Ectodermal cell (in vitro differentiated cells): ENCODE measurements at regions not wholly inside any gene's neighbourhood (a gene's known extent, or its start where the extent isn't known, plus 50 kb on each side); places are given as distances from the start of the nearest gene placed in this dataset.
"Not testable (repeated sequence)": the region's sequence is repeated elsewhere in the genome, so short reads cannot be mapped to it uniquely, and the experiment has no call there.

Experiments
- H3K27ac ChIP-seq: 2 replicates; pipeline ENCODE4 v1.7.0; 2013; ENCODE audit warnings: mild to moderate bottlenecking, low read depth, low read length; ENCODE audit not compliant: insufficient read depth, poor library complexity, severe bottlenecking
- H3K27me3 ChIP-seq: 2 replicates; pipeline ENCODE4 v1.7.0; 2013; ENCODE audit warnings: mild to moderate bottlenecking, low read length; ENCODE audit not compliant: insufficient read depth, control insufficient read depth, poor library complexity, severe bottlenecking
- H3K36me3 ChIP-seq: one replicate; pipeline ENCODE4 v1.7.0; 2013; ENCODE audit warnings: low read length; ENCODE audit not compliant: control insufficient read depth, insufficient read depth
- H3K4me1 ChIP-seq: one replicate; pipeline ENCODE4 v1.7.0; 2013; ENCODE audit warnings: low read length; ENCODE audit not compliant: control insufficient read depth, insufficient read depth
- H3K4me3 ChIP-seq: 2 replicates; pipeline ENCODE4 v1.7.0; 2013; ENCODE audit warnings: low read depth, low read length, control low read depth; ENCODE audit not compliant: insufficient read depth
- H3K9me3 ChIP-seq: 2 replicates; pipeline ENCODE4 v1.7.0; 2013; ENCODE audit warnings: mild to moderate bottlenecking, low read length, moderate library complexity; ENCODE audit not compliant: control insufficient read depth
- WGBS, 2 experiments: methylation state at CpG; one replicate each; pipeline ENCODE4 v1.1.7; 2013; ENCODE audit warnings: missing lambda C conversion rate in 2 of 2; 5-methylcytosine and 5-hydroxymethylcytosine counted together

DNA sequence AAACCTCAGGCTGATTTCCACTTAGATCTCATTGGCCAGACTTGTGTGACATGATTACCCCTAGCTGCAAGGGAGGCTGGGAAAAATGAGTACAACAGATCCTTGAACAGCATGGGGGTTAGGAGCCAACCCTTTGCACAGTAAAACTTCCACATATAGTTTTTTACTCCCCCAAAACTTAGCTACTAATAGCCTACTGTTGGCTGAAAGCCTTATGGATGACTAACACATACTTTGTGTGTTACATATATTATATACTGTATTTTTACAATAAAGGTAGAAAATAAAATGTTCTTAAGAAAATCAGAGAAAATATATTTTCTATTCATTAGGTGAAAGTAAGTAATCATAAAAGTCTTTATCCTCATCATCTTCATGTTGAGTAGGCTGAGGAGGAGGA, 217.4 kb downstream of the NMUR2 start:
- H3K36me3 ChIP-seq, result no peaks in the 10 kb centered on the region
- H3K4me1 ChIP-seq, result no peaks in the 10 kb centered on the region
- H3K27me3 ChIP-seq, result no peaks in the 10 kb centered on the region
- no peak overlapping the region for H3K4me3 ChIP-seq
- no peaks in the 10 kb centered on the region for H3K9me3 ChIP-seq
- no peak overlapping the region for H3K27ac ChIP-seq

DNA sequence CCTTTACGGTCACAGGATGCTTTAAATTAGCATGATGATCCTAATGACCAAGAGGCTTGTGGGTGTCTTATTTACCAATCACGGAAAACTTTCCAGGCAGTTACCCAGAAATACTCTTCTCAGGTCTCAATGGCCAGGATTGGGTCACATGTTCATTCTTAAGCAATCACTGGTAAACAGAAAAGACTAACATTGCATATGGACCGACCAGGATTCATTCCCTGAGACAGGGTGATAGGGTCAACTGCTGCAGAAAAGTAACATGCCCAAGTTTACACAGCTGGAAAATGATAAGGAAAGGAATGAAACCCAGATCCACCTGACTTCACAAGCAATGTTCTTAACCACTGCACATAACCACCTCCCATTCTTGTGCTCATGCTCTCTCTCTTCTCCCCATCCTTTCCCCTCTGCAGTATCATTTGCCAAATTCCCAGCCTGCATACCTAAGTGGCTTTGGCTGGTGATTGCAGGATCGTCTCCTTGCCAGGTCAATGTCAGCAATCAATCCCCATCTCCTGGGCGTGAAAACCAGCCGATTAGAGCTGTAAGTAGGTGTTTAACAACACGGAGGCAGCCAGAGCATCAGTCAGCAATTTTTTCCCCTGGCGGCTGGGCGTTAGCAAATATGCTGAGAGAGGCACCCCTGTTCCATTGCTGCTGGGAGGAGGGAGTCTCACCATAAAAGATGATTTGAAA, 219.4 kb downstream of the NMUR2 start:
- H3K36me3 ChIP-seq, result no peaks in the 10 kb centered on the region
- no peaks in the 10 kb centered on the region for H3K27me3 ChIP-seq
- no peak overlapping the region for H3K4me3 ChIP-seq
- H3K27ac ChIP-seq, result no peak overlapping the region
- 88 to 89% methylated on average over 9 of the region's 9 CpGs for WGBS, 2 experiments
- H3K4me1 ChIP-seq, result no peaks in the 10 kb centered on the region
- no peaks in the 10 kb centered on the region for H3K9me3 ChIP-seq

DNA sequence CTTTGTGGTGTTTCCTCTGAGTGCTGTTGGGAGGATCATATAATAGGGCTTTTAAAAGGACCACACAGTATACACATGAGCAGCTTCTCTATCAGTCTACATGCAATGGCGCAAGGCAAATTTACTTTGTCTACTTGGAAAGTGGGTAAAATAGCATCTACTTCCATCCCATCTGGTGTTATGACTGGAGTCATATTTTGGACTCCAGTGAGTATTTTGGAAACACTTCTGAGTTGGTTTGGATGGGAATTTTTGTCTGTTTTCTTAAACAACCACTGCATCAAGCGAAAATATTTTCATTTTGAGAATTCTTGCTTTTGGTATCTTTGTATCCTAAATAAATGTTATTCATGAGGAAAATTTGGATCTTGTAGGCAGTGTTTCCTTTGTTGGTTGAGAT, 220.8 kb downstream of the NMUR2 start:
- no peaks in the 10 kb centered on the region for H3K4me1 ChIP-seq
- H3K27me3 ChIP-seq, result no peaks in the 10 kb centered on the region
- no peaks in the 10 kb centered on the region for H3K36me3 ChIP-seq
- 67 to 92% methylated on average over 1 to 2 of the region's 2 CpGs for WGBS, 2 experiments
- no peak overlapping the region for H3K27ac ChIP-seq
- H3K4me3 ChIP-seq, result no peak overlapping the region
- no peaks in the 10 kb centered on the region for H3K9me3 ChIP-seq

DNA sequence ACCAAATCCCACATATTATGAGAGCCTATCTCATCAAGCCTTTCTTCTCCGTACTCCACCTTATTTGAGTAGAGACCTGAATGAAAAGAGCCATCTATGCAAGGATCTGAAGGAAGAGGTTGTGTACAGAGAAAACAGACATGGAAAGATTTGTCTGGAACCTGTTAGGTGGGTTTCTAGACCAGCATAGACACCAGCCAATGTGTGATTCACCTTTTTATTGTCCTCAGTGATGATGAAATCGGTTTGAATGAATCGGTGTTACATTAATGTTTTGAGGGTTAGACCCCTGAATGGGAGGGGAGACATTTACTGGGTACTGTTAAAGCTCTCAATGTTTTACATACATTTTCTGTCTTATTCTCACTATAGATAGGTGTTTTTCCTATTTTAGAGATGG, 223.6 kb downstream of the NMUR2 start:
- H3K4me3 ChIP-seq, result no peak overlapping the region
- H3K27me3 ChIP-seq, result no peaks in the 10 kb centered on the region
- H3K36me3 ChIP-seq, result no peaks in the 10 kb centered on the region
- 92 to 93% methylated on average over 1 to 3 of the region's 3 CpGs for WGBS, 2 experiments
- no peaks in the 10 kb centered on the region for H3K9me3 ChIP-seq
- H3K4me1 ChIP-seq, result no peaks in the 10 kb centered on the region
- H3K27ac ChIP-seq, result no peak overlapping the region

DNA sequence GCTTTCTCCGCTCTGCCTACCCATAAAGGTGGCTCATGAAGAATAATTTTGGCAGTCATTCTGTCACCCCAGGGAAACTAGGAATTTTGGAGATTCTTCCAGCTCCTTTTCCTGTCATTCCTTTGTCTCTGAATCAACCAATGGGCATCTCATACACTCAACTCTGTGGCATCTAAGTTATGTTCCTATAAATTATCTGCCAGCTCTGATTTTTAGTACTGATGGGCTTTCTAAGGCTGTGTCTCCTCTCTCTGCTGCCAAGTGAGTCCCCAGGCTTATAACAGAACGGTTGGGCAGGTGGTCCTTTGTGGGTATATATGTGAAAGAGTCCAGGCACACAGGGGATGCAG, 226.8 kb downstream of the NMUR2 start:
- Histone ChIP-seq H3K9me3 (no peaks in the 10 kb centered on the region), H3K4me1 (no peaks in the 10 kb centered on the region), H3K27me3 (no peaks in the 10 kb centered on the region), H3K36me3 (no peaks in the 10 kb centered on the region), H3K4me3 (no peak overlapping the region), H3K27ac (no peak overlapping the region)
- WGBS, 2 experiments, result 74 to 77% methylated on average over 2 of the region's 2 CpGs

DNA sequence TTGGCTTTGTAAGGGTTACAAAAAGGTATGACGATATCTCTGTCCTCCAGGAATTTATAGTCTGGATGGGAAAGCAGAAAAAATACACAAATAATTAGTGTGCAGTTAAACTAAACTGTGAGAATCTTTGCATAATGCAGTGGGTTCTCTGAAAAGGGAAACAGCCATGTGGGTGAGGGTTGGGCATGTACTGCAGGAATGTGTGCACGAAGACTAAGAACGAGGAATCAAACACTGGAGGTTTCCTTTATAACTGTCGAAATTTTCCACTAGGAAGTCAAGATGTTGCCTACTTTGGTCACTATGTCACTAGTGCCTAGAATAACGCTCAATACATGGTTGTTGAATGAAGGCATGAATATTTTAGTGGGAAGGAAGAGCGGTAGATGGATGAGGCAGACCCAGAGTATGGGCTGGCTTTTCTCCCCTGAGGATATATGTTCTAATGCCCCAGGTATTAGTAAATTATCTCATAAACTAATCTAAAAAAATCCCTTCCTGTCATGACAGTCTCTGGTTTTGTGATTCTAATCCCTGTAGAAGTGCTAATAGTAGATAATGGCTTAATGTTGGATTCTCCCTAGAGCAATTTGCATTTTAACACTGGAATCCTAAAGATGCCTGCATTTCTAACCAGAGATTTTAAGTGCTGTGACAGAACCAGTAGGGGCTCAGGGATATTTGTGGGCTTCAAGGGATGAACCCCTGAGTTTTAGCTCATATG, 227.3 kb downstream of the NMUR2 start:
- no peak overlapping the region for H3K27ac ChIP-seq
- H3K9me3 ChIP-seq, result no peaks in the 10 kb centered on the region
- H3K27me3 ChIP-seq, result no peaks in the 10 kb centered on the region
- WGBS, 2 experiments, result 92 to 93% methylated on average over 6 of the region's 6 CpGs
- H3K36me3 ChIP-seq, result no peaks in the 10 kb centered on the region
- no peak overlapping the region for H3K4me3 ChIP-seq
- H3K4me1 ChIP-seq, result no peaks in the 10 kb centered on the region

DNA sequence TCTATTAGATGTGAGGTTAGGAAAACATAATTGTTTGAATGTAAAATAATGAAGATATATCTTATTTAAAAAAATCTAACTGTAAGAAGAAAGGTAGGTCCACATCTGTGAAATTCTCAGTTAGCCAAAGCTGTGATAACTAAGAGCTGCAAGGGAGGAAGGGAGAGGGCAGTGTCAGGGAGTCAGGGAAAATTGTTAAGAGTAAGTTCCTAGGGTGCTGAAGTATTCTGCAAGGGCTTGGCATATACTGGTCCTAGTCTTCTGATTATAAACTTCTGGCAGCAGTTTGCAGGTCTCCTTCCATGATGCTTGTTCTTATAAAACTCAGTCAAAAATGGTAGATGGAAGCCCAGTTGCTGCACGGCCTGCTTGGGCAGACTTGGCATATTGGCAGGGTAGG, 233.2 kb downstream of the NMUR2 start:
- H3K27me3 ChIP-seq, result no peaks in the 10 kb centered on the region
- H3K9me3 ChIP-seq, result no peaks in the 10 kb centered on the region
- no peak overlapping the region for H3K27ac ChIP-seq
- H3K4me3 ChIP-seq, result no peak overlapping the region
- 84 to 92% methylated on average over 1 of the region's 1 CpG for WGBS, 2 experiments
- no peaks in the 10 kb centered on the region for H3K4me1 ChIP-seq
- no peaks in the 10 kb centered on the region for H3K36me3 ChIP-seq

DNA sequence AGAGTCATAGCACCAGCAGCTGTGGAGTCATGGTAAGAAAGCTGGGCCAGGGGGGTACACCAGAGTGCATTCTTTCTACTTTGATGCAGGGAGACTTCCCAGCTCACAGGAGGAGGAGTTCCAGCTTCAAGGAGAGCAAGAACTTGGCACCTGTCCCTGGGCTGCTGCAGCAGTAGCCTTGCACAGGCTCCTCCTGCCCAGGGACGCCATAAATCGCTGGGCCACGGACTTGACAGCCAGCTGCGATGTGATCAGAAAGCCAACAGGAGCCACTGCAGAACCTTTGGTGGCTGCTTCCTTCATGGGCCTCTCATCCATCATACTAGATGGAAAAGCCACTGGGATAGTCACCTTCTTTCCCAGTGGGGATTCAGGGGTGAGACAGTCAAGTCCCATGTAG, 234.7 kb downstream of the NMUR2 start:
- no peaks in the 10 kb centered on the region for H3K9me3 ChIP-seq
- H3K4me1 ChIP-seq, result no peaks in the 10 kb centered on the region
- no peaks in the 10 kb centered on the region for H3K27me3 ChIP-seq
- H3K4me3 ChIP-seq, result no peak overlapping the region
- H3K27ac ChIP-seq, result no peak overlapping the region
- no peaks in the 10 kb centered on the region for H3K36me3 ChIP-seq
- 76 to 81% methylated on average over 4 of the region's 4 CpGs for WGBS, 2 experiments

DNA sequence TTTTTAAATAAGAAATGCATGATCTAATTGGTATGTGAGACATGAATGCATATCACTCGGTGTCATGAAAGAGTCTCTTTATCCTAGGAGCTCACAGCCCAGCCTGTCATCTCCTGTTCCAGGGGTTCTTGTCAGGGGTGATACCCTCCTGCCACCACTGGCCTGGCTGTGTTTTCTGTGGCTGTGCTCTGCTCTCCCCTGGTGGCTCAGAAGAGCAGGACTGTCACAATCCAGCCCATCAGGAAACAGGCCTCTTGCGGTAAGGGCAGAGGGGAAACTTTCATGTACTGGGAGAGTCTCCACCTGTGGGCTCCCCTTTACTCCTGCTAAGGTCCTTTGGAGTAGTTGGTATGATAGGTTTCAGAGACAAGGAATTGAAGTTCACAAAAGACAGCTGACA, 240.2 kb upstream of the GLRA1 start:
- Histone ChIP-seq H3K36me3 (no peaks in the 10 kb centered on the region), H3K9me3 (no peaks in the 10 kb centered on the region), H3K27me3 (no peaks in the 10 kb centered on the region), H3K4me3 (no peak overlapping the region), H3K27ac (no peak overlapping the region), H3K4me1 (no peaks in the 10 kb centered on the region)
- 80 to 84% methylated on average over 2 of the region's 2 CpGs for WGBS, 2 experiments

DNA sequence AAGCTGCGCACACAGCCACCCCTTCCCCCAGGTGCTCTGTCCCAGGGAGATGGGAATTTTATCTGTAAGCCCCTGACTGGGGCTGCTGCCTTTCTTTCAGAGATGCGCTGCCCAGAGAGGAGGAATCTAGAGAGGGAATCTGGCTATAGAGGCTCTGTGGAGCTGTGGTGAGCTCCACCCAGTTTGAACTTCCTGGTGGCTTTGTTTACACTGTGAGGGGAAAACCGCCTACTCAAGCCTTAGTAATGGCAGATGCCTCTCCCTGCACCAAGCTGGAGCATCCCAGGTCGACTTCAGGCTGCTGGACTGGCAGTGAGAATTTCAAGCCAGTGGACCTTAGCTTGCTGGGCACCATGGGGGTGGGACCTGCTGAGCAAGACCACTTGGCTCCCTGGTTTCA, 235.2 kb upstream of the GLRA1 start:
- H3K36me3 ChIP-seq, H3K4me3 ChIP-seq: not testable (repeated sequence)
- WGBS, 2 experiments, result 76 to 81% methylated on average over 4 of the region's 4 CpGs

More for the DNA sequence above, 235.2 kb upstream of the GLRA1 start:
- not testable (repeated sequence) for H3K27ac ChIP-seq, H3K4me1 ChIP-seq, H3K9me3 ChIP-seq, H3K27me3 ChIP-seq
